Sigmoid colon (tissue), 4 donors: ENCODE measurements at regions not wholly inside any gene's neighbourhood (a gene's known extent, or its start where the extent isn't known, plus 50 kb on each side); places are given as distances from the start of the nearest gene placed in this dataset.
"Not testable (repeated sequence)": the region's sequence is repeated elsewhere in the genome, so short reads cannot be mapped to it uniquely, and the experiment has no call there.

Experiments
- EP300 ChIP-seq, 4 donors: sonication (generic); formaldehyde crosslinking; IDR thresholded peaks; one replicate each; pipeline ENCODE4 v1.6.1; 2017; ENCODE audit warnings: antibody characterized with exemption in 4 of 4
- POLR2A ChIP-seq, 2 donors: fragments of 450-650 bp; IDR thresholded peaks; one replicate each; pipeline ENCODE4 v1.6.1; 2016; ENCODE audit warnings: antibody characterized with exemption in 2 of 2, mild to moderate bottlenecking in 2 of 2, moderate library complexity in 2 of 2
- POLR2AphosphoS5 ChIP-seq, 4 donors: sonication (generic); formaldehyde crosslinking; IDR thresholded peaks; one replicate each; pipeline ENCODE4 v1.6.1; 2017; ENCODE audit warnings: antibody characterized with exemption in 4 of 4
- TF ChIP-seq, protein P1 (sequence below), 4 experiments: fragments of 450-650 bp in 3 of 4; fragments of 200-600 bp in 1 of 4; IDR thresholded peaks; one replicate each; pipeline ENCODE4 v1.5.1; 2016 to 2019; ENCODE audit warnings: antibody characterized with exemption in 4 of 4, mild to moderate bottlenecking in 3 of 4, moderate library complexity in 2 of 4

DNA sequence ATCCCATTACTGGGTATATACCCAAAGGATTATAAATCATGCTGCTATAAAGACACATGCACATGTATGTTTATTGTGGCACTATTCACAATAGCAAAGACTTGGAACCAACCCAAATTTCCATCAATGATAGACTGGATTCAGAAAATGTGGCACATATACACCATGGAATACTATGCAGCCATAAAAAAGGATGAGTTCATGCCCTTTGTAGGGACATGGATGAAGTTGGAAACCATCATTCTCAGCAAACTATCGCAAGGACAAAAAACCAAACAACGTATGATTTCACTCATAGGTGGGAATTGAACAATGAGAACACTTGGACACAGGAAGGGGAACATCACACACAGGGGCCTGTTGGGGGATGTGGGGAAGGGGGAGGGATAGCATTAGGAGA lies 71.7 kb upstream of the ADAMTS18 start:
- TF ChIP-seq, protein P1, sequence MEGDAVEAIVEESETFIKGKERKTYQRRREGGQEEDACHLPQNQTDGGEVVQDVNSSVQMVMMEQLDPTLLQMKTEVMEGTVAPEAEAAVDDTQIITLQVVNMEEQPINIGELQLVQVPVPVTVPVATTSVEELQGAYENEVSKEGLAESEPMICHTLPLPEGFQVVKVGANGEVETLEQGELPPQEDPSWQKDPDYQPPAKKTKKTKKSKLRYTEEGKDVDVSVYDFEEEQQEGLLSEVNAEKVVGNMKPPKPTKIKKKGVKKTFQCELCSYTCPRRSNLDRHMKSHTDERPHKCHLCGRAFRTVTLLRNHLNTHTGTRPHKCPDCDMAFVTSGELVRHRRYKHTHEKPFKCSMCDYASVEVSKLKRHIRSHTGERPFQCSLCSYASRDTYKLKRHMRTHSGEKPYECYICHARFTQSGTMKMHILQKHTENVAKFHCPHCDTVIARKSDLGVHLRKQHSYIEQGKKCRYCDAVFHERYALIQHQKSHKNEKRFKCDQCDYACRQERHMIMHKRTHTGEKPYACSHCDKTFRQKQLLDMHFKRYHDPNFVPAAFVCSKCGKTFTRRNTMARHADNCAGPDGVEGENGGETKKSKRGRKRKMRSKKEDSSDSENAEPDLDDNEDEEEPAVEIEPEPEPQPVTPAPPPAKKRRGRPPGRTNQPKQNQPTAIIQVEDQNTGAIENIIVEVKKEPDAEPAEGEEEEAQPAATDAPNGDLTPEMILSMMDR (IDR thresholded peaks at IDR 0.05) = not testable (repeated sequence)
- not testable (repeated sequence) for TF ChIP-seq POLR2AphosphoS5, EP300, POLR2A (IDR thresholded peaks at IDR 0.05)
